Fibroblast of peridontal ligament (primary cell): ENCODE measurements at regions not wholly inside any gene's neighbourhood (a gene's known extent, or its start where the extent isn't known, plus 50 kb on each side); places are given as distances from the start of the nearest gene placed in this dataset.
"Not testable (repeated sequence)": the region's sequence is repeated elsewhere in the genome, so short reads cannot be mapped to it uniquely, and the experiment has no call there.

ENCODE experiments used
- DNase-seq: peaks from one replicate; pipeline ENCODE4 v3.0.0-alpha.2; 2010; ENCODE audit errors: extremely low read depth

GRCh38 chr7:76117306-76117991, 69.5 kb downstream of the MDH2 start:
- peak; percentile 14 for DNase-seq

GRCh38 chr7:76118253-76119036, 70.5 kb downstream of the MDH2 start:
- not testable (repeated sequence) for DNase-seq

GRCh38 chr7:76121044-76121443, 73.1 kb downstream of the MDH2 start:
- DNase-seq: no peak

DNA sequence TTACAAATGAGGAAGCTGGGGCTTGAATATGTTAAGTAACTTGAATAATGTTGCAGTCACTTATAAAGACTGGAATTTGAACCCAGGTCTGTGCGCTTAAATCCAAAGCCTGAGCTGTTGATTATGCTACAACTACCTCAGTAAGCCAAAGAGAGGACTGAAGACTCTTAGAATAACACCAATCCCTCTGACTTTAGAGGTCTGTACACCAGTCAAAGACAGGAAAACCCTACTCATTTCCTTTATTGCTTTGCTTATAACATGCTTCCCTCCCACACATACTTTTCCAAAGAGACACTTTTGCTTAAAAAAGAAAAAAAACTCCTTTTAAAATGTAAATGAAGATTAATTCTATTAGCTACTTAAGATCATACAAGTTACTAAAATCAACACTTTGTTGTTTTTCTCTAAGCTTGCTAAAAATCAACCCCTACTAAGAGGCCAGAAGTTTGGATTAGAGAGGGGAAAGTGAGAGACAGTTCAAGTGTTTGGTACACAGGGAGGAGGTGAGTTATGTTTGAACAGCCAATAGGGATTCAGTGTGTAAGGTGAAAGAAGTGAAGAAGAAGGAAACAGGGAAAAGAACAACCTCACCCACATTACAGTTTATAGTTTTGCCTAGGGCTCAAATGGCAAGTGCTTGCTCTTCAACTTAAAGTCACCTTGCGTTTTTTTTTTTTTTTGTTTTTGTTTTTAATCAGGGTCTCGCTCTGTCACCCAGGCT, 74.8 kb downstream of the MDH2 start:
- no peak for DNase-seq

DNA sequence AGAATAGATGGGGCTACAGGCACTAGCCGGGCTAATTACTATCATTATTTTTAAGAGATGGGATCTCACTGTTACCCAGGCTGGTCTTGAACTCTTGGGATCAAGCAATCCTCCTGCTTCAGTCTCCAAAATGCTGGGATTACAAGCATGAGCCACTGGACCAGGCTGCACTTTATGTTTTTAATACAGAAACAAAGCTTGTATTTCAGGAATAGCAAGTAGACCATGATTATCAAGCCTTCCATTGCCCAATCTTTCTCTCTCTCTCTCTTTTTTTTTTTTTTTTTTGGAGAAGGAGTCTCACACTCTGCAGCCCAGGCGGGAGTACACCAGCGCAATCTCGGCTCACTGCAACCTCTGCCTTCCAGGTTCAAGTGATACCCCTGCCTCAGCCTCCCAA, 75.4 kb downstream of the MDH2 start:
- DNase-seq: no peak

DNA sequence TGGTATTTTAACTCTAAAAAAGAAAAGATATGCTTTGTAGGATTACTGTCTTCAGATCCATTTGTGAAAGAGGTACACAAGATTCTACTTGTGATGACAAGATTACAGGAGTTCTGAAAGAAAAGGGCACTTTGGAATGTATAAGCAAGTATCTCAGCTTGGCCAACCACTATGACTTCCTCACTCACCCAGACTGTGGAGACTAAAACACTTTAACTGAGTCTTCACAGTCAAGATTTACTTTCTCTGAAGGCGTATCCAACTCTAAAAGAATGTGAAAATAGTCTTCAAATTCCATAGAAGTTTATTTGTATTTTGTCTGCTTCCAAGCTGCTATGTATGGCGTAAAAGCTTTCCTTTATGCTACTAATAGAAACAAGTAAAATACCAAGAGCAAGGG, 76.1 kb upstream of the SRRM3 start:
- no peak for DNase-seq

- no peak for DNase-seq
These were observed 75.1 kb upstream of the SRRM3 start for GRCh38 chr7:76126632-76127031.

DNA sequence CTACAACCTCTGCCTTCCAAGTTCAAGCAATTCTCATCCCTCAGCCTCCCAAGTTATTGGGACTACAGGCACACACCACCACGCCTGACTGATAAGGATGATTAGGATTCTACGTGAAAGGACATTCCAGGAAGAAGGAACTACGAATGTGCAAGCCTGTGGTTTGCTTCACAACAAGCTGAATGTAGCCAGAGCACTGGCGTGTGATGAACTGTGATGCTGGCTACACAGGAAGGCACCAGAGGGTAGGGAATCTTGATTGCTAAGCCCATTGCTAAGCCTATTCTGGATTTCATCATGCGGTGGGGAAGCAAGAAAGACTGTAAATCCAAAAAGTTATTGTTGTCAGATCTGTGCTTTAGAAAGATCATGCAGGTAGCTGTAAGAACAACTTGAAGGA, 72.3 kb upstream of the SRRM3 start:
- DNase-seq: peak; percentile 9

- no peak for DNase-seq
These were observed 71.9 kb upstream of the SRRM3 start for GRCh38 chr7:76129836-76130235.

- DNase-seq: peak; percentile 67
These were observed 71.0 kb upstream of the SRRM3 start for GRCh38 chr7:76130661-76131060.

- DNase-seq: not testable (repeated sequence)
These were observed 69.8 kb upstream of the SRRM3 start for GRCh38 chr7:76131887-76132286.

DNA sequence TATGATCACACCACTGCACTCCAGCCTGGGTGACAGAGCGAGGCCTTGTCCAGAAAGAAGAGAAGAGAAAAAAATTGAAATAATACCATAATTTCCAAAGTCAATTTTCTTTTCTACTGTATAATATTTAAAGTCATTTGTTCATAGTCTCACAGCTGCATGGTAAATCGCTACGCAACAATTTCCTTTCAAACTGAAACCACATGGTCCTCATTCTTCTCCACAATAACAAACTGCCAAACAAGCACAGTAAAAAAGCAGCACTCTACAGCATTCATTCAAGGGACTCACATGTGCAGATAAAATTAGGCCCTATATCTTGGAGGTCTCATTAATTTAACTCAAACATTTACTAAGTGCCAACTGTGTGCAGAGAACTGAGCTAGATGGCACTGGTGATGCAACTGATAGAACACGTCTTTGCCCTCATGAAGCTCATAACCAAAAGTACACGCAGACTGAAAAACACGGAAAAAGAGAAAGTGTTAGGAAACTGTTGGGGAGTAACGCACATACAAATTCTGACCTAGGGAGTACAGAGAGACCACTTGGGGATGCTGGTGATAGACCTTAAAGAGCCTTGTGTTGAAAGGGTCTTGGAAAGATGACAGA, 68.4 kb upstream of the SRRM3 start:
- DNase-seq: peak; percentile 35

DNA sequence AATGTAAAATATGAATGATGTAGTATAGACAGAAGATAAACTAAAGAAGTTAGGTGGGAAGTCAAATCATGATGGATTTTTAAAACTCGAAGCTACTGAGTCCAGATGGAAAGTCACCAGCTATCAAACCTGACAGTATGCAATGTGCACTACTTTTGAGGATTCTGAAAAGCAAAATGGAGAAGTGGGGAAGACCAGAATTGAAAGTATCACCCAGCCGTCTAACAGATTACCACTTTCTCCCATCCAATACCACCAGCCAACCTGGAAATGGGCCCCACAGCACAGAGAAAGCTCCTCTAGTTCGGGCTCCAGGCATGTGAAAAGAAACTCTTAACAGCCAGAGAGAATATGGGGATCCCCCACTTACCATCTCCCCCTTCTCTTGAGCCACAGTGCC, 67.9 kb upstream of the SRRM3 start:
- DNase-seq: no peak

DNA sequence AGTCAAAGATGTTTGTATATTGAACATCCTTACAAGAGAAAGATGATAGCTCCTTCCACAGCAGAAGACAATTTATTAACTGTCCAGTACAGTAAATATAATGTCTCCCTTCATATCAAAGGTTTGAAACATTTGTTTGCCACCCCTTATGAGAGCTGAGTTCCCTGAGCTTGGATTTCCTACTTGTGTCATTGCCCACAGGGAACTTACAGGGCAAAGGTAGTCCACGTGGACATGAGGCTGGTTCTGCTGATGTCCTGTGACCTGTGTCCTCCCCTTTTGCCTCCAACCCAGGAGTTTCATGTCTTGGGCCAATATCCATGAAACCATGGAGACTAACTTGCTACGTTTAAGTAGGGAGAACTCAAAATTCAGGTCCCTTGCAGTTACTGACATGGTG, 66.4 kb upstream of the SRRM3 start:
- not testable (repeated sequence) for DNase-seq

DNA sequence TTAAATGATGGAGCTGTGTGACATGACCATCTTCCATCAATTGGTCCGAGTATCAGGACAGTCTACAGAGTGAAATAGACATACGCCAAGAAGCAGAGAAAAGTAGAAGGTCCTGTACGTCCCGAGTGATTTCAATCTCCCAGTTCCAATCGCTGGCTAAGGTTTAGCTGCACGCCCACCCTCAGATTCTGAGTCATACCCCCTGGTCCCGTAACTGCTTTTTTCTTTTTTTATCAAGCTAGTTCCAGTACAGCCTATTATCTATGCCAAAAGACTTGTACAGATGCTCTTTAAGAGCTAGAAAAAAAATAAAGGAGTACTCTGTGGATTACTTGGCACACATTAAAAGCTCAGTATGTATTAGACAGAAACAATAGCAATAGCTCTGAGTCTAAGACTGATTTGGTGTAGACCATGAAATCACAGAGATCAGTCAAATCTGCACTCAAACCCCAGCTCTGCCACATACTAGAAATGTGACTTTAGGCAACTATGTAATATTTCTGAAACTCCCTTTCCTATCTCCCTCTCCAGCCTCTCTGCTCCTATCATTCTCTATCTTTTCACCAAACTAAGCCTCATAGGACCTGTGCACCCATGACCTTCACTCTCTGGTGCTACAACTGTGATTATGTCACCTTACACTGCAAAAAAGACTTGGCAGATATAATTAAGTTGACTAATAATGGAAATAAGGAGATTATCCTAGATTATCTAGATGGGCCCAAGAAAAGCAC, 63.0 kb upstream of the SRRM3 start:
- DNase-seq: not testable (repeated sequence)

DNA sequence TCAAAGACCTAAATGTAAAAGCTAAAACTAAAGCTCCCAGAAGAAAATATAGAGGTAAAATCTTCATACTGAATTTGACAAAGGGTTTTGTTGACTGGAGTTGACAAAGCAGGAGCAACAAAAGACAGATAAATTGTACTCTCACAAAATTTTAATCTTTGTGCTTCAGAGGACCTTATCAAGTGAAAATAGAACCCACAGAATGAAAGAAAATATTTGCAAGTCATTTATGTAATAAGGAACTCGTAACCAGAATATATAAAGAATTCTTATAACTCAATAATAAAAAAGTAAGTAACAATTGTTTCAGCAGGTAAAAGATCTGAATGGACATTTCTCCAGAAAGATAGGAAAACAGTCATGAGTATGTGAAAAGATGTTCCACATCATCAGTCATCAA, 62.0 kb upstream of the SRRM3 start:
- DNase-seq: no peak

DNA sequence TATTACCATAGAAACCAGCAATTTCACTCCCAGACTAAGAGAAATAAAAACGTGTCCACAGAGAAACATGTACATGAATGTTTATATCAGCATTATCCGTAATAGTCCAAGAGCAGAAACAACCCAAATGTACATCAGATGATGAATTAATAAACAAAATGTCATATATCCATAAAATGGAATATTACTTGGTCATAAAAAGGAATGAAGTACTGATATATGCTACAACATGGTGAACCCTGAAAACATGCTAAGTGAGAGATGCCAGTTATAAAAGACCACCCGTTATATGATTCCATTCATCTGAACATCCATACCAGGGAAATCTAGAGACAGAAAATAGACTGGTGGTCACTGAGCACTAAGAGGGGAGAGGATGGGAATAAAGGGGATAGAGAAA, 61.4 kb upstream of the SRRM3 start:
- not testable (repeated sequence) for DNase-seq

DNA sequence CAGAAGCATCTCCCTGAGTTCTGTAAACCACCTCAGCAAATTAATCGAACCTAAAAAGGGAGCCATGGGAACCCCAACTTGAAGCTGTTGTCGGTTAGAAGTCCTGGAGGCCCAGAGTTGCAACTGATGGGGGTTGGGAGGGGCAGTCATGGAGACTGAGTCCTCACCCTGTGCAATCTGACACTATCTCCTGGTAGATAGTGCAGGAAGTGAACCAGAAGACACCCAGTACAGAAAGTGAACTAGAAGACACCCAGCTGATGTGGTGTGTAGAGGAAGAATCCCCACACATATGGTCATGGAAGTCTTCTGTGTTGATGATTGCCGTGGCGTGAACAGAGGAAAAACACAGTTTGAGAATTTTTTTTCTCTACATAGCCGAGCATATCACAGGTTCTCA, 58.8 kb upstream of the SRRM3 start:
- DNase-seq: no peak

DNA sequence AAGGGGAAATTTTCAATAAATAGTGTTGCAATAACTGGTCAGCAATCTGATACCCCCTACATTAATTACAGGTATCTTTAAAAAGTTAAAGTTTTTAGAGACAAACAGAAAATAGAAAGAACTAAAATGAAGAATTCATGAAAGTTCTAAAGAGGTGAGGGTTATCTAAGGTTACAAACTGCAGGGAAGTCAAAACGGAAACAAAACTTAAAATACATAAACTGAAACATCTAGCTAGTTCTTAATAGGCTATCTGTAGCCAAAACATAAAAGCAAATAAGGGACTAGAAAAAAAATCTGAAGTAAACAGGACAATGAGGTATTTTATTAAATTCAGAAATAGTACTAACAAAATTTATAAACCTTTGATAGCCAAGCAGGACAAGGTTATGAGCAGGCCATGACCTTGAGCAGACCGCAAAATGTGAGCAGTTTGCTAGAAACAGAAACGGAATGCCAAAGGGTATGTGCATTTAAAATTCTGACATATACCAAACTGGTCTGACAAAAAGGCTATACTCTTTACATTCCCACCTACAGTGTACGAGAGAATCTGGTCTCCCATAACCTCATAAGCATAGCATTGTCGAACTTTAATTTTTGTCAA, 56.9 kb upstream of the SRRM3 start:
- DNase-seq: not testable (repeated sequence)

- no peak for DNase-seq
These were observed 55.3 kb upstream of the SRRM3 start for GRCh38 chr7:76146374-76146773.

GRCh38 chr7:76148947-76149346, 52.7 kb upstream of the SRRM3 start:
- not testable (repeated sequence) for DNase-seq
